ENCODE measurements at regions not wholly inside any gene's neighbourhood (a gene's known extent, or its start where the extent isn't known, plus 50 kb on each side); places are given as distances from the start of the nearest gene placed in this dataset.

GRCh38 chr5:12467799-12468198 is 563.6 kb upstream of the CTNND2 start:
- no TSS peak for BruUV-seq (replicated peaks)
- POLR2A ChIA-PET, result no interaction called here

GRCh38 chr5:12460493-12461261 is 556.4 kb upstream of the CTNND2 start:
- BruUV-seq (replicated peaks), result no TSS peak
- Histone ChIP-seq H3K9me2 (ENCODE audit: insufficient read depth, low read length) (no peaks in the 10 kb centered on the region), H3K79me2 (ENCODE audit: insufficient read depth, low read depth, low read length) (no peaks in the 10 kb centered on the region), H3K4me2 (ENCODE audit: low read length) (no peak overlapping the region), H4K20me1 (ENCODE audit: insufficient read depth, low read length) (no peaks in the 10 kb centered on the region), H3K27ac (ENCODE audit: low read depth, low read length, poor library complexity, severe bottlenecking) (no peak overlapping the region), H3K4me3 (ENCODE audit: low read depth, low read length, poor library complexity, severe bottlenecking) (no peak overlapping the region), H2AFZ (ENCODE audit: low read length) (no peak overlapping the region), H3K36me3 (ENCODE audit: insufficient read depth, low read length) (no peaks in the 10 kb centered on the region), H3K4me1 (ENCODE audit: insufficient read depth, low read length, poor library complexity, severe bottlenecking) (no peaks in the 10 kb centered on the region), H3K9me3 (ENCODE audit: low read length) (no peaks in the 10 kb centered on the region)
- ChIA-PET POLR2A (no interaction called here), CTCF (ENCODE audit: unreplicated experiment) (no interaction called here)
- intact Hi-C loops (cut with micrococcal nuclease; ENCODE audit: unreplicated experiment), result no loop called here
- no peak for TF ChIP-seq EZH2phosphoT487 (IDR thresholded peaks at IDR 0.05; ENCODE audit: borderline replicate concordance, low read depth, low read length)
- TF ChIP-seq CTCF (conservative IDR thresholded peaks at IDR 0.05; ENCODE audit: low read length), result no peak
- no peak for DNase-seq (ENCODE audit: low spot score)

More at GRCh38 chr5:12467799-12468198, 563.6 kb upstream of the CTNND2 start:
- no peak overlapping the region for H3K4me3 ChIP-seq (ENCODE audit: low read depth, low read length, poor library complexity, severe bottlenecking)
- no peak overlapping the region for H2AFZ ChIP-seq (ENCODE audit: low read length)
- H3K9me3 ChIP-seq (ENCODE audit: low read length), result no peaks in the 10 kb centered on the region
- DNase-seq (ENCODE audit: low spot score), result no peak
- H3K36me3 ChIP-seq (ENCODE audit: insufficient read depth, low read length), result no peaks in the 10 kb centered on the region
- TF ChIP-seq EZH2phosphoT487 (IDR thresholded peaks at IDR 0.05; ENCODE audit: borderline replicate concordance, low read depth, low read length), result no peak
- no peak overlapping the region for H3K4me2 ChIP-seq (ENCODE audit: low read length)
- H3K79me2 ChIP-seq (ENCODE audit: insufficient read depth, low read depth, low read length), result no peaks in the 10 kb centered on the region
- H3K9me2 ChIP-seq (ENCODE audit: insufficient read depth, low read length), result no peaks in the 10 kb centered on the region
- H4K20me1 ChIP-seq (ENCODE audit: insufficient read depth, low read length), result no peaks in the 10 kb centered on the region
- CTCF ChIA-PET (ENCODE audit: unreplicated experiment), result no interaction called here
- no peaks in the 10 kb centered on the region for H3K4me1 ChIP-seq (ENCODE audit: insufficient read depth, low read length, poor library complexity, severe bottlenecking)
- intact Hi-C loops (cut with micrococcal nuclease; ENCODE audit: unreplicated experiment), result no loop called here
- no peak overlapping the region for H3K27ac ChIP-seq (ENCODE audit: low read depth, low read length, poor library complexity, severe bottlenecking)

DNA sequence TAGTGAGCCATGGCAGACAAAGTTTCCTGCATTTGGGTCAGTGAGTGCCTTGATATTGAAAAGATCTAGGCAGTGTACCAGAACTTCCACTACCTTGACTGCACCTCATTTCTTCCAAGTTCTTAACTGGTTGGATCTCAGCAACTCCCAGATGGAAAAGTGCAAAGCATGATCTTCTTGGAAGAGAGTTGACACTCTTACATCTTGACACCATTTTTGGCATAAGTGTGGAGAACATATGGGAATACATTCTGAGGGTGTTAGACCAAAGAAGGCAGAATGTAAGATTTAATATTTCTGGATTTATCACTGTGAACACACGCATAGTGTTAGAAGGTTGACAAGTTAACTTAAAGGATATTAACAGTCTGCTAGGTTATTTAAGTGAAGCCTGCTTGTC is 555.1 kb upstream of the CTNND2 start:
- no peak overlapping the region for H3K27ac ChIP-seq (ENCODE audit: low read depth, low read length, poor library complexity, severe bottlenecking)
- no TSS peak for BruUV-seq (replicated peaks)
- intact Hi-C loops (cut with micrococcal nuclease; ENCODE audit: unreplicated experiment), result no loop called here

More for the DNA sequence above, 555.1 kb upstream of the CTNND2 start:
- no peak overlapping the region for H3K4me3 ChIP-seq (ENCODE audit: low read depth, low read length, poor library complexity, severe bottlenecking)
- ChIA-PET CTCF (ENCODE audit: unreplicated experiment) (no interaction called here), POLR2A (no interaction called here)
- H3K9me2 ChIP-seq (ENCODE audit: insufficient read depth, low read length), result no peaks in the 10 kb centered on the region
- DNase-seq (ENCODE audit: low spot score), result no peak
- H3K36me3 ChIP-seq (ENCODE audit: insufficient read depth, low read length), result no peaks in the 10 kb centered on the region
- no peak overlapping the region for H2AFZ ChIP-seq (ENCODE audit: low read length)
- no peaks in the 10 kb centered on the region for H3K79me2 ChIP-seq (ENCODE audit: insufficient read depth, low read depth, low read length)
- no peak overlapping the region for H3K4me2 ChIP-seq (ENCODE audit: low read length)
- TF ChIP-seq CTCF (conservative IDR thresholded peaks at IDR 0.05; ENCODE audit: low read length), result no peak
- no peak for TF ChIP-seq EZH2phosphoT487 (IDR thresholded peaks at IDR 0.05; ENCODE audit: borderline replicate concordance, low read depth, low read length)
- no peaks in the 10 kb centered on the region for H4K20me1 ChIP-seq (ENCODE audit: insufficient read depth, low read length)
- no peaks in the 10 kb centered on the region for H3K4me1 ChIP-seq (ENCODE audit: insufficient read depth, low read length, poor library complexity, severe bottlenecking)
- H3K9me3 ChIP-seq (ENCODE audit: low read length), result no peaks in the 10 kb centered on the region
